ENCODE measurements at regions not wholly inside any gene's neighbourhood (a gene's known extent, or its start where the extent isn't known, plus 50 kb on each side); places are given as distances from the start of the nearest gene placed in this dataset.

- no peak for TF ChIP-seq ZFP30 (CRISPR knock-in tag; IDR thresholded peaks at IDR 0.05)
- no peak for TF ChIP-seq PATZ1 (CRISPR knock-in tag; IDR thresholded peaks at IDR 0.05; ENCODE audit: borderline replicate concordance)
- no peak for TF ChIP-seq OSR1 (CRISPR knock-in tag; IDR thresholded peaks at IDR 0.05)
- TF ChIP-seq ISL1 (CRISPR knock-in tag; IDR thresholded peaks at IDR 0.05), result no peak
- TF ChIP-seq TCF4 (CRISPR knock-in tag; IDR thresholded peaks at IDR 0.05; ENCODE audit: borderline replicate concordance), result no peak
- no peak for TF ChIP-seq ESRRG (CRISPR knock-in tag; IDR thresholded peaks at IDR 0.05)
These were observed 114.0 kb downstream of the DACT1 start for GRCh38 chr14:58751788-58752187.
